GM21447 (cell line): ENCODE measurements at regions not wholly inside any gene's neighbourhood (a gene's known extent, or its start where the extent isn't known, plus 50 kb on each side); places are given as distances from the start of the nearest gene placed in this dataset.
A peak's percentile ranks its signal among the peaks of the same experiment; 100 is the strongest.

Experiments
- ATAC-seq: cut with Tn5 transposase; IDR thresholded peaks from one replicate; pipeline ENCODE4 v1.9.1; 2021; ENCODE audit not compliant: unreplicated experiment

DNA sequence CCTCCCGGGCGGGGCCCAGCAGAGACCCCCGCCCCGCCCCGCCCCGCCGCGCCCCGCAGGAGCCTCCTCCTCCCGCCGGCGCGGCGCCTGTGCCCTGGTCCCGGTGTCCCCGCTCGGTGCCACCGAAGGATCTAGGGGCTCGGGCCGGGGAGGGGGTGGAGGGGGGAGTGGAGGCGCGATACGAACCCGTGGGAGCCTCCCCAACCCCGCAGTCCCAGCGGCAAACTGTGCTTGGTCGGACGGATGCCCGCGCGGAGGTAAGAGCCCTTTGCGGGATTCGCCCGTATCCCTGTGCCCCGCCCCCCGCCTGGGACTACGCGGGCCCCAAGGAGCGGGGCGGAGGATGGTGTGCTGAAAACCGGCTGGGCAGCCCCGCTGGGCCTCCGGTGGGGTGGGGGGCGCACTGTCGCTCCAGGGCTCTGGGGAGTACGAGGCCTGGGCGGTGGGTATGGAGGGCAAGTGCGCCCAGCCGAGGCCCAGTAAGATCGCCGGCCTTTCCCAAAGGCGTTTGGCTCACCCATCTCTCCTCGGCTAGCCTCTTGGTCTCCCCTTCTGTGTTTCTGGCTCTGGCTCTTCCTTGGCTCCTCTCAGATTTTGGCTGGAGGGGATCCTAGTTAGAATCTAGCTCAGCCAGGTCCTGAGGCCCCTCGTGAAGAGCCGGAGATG is 65.6 kb upstream of the POLG start:
- peak; percentile 25 for ATAC-seq

DNA sequence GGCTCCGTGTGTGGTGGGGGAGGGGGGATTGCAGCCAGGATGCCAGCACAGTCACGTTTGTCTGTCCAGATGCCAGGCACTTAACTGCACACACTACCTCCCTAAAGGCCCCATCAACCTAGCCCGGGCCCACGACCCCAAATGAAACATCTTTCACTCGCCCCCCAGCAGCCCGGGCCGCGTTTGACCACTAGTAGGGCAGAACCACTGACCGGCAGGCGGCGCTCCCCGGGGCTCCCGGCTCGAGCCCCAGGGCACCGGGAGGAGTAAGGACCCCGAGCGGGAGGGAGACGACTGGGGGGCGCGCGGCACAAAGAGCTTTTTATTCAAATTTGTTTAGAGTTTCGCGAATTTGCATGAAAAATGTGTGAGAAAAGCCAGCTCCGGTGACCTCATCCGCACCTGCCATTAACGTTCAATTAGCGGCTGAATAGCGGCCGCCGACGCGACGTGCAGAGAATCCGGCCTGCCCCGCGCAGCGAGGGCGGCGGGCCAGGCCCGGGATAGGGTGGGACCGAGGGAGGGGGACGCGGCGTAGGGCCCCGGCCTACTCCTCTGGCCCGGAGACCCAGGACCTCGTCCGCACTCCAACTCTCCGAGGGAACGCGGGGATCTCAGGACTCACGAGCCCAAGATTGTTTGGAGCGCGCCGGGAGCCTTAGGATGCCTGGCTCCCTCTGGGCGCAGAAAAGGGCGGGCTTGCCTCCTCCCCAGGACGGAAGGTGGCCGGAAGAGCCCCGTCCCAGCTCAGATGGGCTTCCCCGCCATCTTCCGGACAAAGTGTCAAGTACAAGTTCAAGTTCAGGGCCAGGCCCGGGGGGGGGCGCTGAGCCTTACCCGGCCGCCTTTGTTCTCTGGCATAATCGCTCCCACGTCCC is 64.9 kb upstream of the POLG start:
- ATAC-seq: peak; percentile 50

DNA sequence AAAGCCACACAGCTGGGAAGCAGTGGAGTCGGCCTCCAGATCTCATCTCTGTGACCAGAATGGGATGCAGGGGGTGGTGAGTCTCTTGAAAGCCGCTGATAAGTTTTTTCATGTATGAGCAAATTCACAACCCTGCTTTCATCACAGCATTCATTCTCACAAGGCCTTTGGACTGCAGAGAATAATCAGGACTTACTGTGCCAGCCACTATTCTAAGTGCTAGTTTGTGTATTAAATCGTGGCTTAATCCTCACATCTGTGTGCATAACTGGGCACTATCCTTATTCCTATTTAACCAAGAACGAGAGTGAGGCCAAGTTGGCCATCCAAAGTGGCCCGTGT is 64.2 kb upstream of the POLG start:
- no peak for ATAC-seq

DNA sequence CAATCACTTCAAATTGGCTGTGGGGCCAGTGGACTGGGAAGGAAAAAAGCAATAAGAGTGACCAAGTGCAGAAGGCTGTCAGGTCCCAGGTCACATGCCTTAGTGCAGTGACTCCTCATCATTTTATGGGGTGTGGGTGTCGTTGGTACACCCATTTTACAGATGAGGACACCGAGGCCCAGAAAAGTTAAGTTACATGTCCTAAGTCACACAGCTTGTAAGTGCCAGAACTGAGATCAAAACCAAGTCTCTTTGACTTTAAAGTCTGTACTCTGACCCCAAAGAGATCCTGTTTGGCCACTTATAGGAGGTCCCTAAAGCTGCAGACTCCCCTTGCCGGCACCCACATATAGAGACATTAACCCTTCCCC is 63.0 kb upstream of the POLG start:
- no peak for ATAC-seq

DNA sequence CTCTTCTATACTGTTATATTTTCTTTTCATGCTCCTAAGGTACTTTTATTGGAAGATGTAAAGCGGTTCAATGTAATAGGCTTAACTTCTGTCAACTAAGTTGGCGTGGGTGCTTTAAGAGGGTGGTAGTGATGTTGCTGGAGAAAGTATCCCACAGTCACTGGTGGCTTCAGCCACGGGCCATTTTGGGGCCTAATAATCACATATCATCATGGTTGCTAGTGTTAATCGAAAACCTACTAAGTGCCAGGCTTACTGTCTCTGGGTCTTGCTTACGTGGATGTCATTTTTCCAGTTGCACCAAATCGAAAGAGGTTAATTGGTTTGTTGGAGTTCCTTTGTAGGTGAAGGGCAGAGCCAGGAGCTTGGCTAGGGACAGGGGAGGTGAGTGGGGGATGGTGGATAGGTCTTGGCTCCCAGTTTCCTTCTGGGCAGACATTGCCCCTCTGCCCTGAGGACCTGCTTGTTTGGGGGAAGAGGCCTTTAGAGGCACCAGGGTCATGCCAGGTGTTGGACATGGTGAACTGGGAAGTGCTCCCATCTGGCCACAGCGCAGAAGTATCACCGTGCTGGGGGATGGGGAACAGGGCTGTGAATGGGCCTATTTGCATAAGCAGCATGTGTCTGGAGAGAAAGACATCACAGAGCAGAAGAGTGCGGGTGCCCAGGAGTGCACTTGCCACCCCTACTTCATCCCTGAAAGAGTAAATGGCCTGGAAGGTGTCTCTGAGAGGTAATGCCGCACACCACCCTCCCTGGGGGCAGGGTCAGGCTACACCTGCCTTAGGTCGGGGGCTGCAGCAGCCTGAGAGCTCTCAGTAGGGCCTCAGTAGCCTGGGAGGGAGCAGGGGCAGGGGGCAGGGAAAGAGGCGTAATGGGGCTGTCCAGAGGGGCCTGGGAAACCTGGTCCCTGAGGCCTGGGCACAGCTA is 62.4 kb upstream of the POLG start:
- ATAC-seq: no peak

DNA sequence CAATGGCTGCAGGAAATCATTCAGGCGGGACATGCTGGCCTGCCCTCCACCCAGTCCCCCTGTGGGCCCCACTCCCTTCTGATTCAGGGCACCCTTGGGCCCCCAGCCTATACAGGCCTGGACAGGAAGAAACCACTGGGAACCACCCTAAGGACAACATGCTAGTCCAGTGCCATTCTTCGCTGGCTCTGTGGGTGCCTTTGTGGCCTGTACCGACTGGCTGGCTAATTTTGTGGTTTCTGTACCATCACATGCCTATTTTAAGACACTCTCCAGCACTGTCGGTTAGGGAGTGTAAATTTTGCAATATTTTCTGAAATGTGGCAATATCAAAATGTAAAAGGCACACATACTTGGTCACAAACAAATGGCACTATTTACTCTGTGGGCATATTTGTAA is 61.4 kb upstream of the POLG start:
- ATAC-seq: no peak

DNA sequence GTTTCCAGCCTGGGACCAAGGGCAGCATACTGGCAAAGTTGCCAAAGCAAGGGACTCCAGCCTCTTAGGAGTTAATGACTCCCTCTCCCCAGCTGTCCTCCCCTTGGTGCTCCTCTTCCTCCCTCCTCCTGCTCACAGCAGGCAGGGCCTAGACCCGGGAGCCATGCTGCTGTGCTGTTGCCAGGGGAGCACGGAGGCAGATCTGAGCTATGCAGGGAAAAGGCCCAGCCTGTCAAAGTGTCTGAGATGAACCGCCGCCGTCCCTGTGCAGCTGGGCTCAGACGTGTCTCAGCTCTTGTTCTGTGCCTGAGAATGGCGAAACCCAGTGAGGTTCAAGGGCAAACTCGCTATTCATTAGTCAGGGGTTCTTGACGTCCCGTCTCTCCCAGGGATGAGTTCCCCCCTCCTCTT is 60.8 kb upstream of the POLG start:
- ATAC-seq: no peak

DNA sequence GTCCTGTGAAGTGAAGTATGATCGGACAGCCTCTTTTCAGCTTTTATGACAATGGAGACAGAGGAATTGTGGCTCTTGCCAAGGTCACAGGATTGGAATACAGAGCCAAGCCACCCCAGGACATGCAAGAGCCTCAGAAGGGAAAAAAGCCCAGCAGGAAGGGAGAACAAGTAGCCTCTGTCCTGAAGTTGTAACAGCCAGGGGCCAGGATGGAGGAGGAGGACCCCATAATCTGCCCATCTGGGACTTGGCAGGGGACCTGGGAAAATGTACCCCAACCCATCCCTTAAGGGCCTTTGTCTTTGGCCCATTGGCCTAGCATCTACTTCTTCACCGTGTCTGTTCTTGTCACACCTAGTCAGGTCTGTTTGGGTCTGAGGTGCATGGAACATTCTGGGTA is 60.4 kb upstream of the POLG start:
- ATAC-seq: no peak

DNA sequence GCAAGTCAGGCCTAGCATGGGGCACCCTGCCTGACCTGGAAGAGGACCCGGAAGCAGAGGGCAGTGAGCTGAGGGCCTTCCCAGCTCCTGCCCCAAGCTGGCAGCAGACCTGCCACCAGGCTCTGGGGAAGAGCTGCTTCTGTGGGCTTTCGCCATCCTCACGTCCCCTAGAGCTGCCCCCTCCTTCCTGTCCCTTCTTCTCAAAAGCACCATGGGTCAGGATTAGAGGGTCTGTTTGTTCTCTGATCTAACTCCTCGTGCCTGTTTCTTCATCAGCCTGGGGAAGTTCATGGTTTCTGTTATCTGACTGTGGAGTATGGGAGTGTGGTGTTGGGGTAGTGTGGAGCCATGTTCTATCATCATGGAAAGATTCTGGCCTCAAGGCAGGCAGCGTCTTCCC is 58.4 kb upstream of the POLG start:
- ATAC-seq: no peak

DNA sequence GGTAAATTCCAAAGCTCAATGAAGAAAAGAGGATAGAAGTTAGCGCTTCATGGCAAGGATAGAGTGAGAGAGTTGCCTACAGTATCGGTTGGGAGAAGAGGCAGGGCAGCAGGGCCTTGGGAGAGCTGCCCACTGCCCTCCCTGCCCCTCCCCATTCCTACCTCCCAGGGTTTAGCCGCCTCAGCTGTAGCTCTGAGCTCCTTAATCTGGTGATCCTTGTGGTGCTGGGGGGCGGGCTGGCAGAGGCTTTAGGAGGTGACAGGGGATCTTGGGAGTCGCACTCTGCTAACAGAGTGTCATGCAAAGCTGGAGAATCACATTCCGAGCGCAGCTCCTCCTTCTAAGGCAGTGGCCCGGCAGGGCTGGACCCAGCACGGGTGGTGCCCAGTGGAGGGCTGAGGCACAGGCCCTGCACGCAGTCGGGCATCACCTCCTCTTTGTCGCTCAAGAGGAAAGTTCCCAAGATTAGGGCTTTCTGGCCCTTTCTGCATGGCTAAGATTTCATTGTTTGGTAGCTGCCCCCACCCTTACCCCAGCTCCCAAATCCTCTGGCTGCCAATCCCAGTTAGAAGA is 57.1 kb upstream of the POLG start:
- ATAC-seq: no peak

DNA sequence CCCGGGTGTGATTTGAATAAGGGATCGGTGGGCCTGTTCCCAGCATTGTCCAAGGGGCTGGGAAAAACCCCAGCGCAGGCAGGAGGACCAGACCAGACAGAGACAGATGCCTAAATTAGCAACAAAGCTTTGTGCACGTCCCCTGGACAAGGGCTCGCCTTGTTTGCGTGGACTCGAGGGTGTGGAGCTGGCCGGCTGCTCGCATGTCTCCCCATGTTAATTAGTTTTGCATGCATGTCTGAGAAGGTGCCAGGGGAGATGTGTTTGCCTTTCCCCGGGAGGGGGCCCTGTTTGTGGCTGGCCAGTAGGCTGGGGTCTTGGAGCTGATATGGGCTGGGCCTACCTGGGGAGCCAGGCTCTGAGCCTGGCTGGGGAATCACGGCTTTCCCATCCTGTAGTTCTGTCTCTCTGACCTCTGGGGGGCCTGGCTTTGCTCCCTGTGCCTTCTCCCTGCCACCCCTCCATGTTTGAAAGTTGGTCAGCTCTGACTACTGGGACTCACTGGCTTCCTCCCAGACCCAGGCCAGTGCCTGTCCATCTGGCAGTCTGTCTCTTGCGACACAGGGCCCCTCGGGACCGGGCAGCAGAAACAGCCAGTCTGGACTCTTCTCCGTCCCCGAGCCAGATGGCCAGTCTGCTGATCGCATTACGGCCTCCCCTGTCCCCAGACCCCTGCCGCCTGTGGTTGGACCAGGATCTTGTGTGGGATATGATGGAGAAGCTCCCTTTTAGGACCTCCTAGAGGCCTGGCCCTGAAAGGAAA is 55.4 kb upstream of the POLG start:
- ATAC-seq: no peak

DNA sequence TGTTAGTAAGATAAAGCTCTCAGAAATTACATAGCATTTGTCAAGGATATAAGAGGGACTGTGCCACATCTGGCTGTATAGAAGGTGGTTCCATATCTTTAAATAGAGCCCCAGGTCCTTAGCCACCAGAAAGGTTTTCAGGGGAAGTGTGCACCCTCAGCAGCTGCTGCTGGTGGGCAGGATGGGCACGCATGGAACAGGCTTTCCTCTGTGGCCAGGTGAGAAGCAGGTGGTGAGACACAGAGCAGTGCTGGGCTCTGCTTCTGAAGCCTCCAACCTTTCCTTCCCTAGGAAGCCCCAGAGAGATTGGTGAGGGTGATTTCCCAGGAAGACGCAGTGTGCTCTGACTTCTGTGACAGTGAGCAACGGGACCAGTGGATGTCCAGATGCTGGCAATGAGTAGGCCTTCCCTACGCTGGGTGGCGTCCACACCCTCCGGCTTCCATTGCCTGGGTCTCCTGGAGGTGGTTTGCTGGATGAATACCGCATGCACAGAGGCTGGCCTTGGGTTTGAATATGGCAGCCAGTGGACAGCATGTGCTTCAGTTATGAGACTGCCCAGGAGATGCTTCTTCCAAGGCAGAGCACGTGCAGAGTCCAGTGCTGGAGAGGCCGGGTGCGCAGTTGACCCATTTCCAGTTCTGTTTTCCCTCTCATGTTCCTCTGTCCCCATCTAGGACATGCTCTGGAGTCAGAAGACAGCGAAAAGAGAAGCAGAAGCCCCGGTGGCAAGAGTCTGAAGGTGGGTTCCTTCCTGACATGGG is 52.7 kb upstream of the POLG start:
- ATAC-seq: no peak

DNA sequence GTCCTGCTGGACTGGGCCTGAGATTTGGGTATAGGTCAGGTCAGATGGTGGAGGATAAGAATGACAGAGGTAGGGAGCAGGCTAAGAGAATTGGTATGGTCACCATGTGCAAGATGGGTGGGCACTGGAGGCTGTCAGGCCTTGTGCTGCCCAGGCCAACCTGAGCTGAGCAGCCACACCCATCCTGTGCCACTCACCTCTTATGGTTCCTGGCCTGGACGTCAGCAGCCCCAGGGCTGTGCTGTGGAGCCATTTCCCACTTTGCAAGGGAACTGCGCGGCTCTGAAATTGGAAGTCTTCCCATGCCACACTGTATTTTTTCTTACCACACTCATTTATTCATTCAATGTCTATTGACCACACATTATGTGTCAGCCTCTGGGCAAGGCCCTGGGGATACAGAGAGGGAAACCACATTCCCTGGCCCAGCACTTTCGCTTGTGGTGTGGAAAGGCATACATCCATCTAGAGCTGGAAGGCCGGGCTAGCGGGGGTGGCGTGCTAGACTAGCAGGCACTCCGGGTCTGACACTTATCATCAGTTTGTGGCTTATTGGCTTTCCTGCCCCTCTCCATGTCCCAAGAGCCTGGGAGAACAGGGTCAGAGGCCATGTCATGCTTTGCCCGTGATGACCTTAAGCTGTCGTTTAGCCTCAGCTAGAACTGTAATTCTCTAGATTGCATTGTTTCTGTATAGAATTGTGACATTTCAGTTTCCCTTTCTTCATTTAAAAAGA is 51.1 kb upstream of the POLG start:
- ATAC-seq: no peak
